ENCODE measurements at regions not wholly inside any gene's neighbourhood (a gene's known extent, or its start where the extent isn't known, plus 50 kb on each side); places are given as distances from the start of the nearest gene placed in this dataset.

DNA sequence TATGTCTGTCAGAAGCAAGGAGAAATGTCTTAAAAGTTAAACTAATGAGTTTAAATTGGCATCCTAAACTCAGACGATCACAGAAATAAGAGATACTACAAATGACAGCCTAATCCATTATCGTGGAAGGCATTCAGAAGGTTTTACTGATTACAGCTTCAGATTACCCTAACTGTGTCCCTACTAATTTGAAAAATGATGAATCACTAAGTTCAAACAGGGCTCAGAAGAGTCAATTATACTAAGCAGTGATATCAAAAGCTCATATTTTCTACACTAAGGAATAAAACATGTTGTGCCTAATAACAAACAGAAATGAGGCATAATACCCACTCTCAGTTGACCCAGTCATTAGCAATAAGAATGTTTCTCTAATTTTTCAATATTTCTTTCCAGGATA is 152.0 kb upstream of the NRBF2 start:
- TF ChIP-seq TEAD4 (IDR thresholded peaks at IDR 0.05) = no peak
- TF ChIP-seq NFIC (IDR thresholded peaks at IDR 0.05) = no peak
- TF ChIP-seq YY1 (IDR thresholded peaks at IDR 0.05; ENCODE audit: low read depth) = no peak
- no peak for TF ChIP-seq EP300 (IDR thresholded peaks at IDR 0.05; ENCODE audit: borderline replicate concordance)
- TF ChIP-seq RAD21 (IDR thresholded peaks at IDR 0.05; ENCODE audit: low read depth) = no peak
- TF ChIP-seq TAF1 (IDR thresholded peaks at IDR 0.05; ENCODE audit: low read depth) = no peak
- no peak for TF ChIP-seq CEBPB (IDR thresholded peaks at IDR 0.05)
- no peak for TF ChIP-seq CREB1 (IDR thresholded peaks at IDR 0.05; ENCODE audit: low read depth)
- TF ChIP-seq, protein P1, sequence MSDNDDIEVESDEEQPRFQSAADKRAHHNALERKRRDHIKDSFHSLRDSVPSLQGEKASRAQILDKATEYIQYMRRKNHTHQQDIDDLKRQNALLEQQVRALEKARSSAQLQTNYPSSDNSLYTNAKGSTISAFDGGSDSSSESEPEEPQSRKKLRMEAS (IDR thresholded peaks at IDR 0.05) = no peak
- TF ChIP-seq, protein P2, sequence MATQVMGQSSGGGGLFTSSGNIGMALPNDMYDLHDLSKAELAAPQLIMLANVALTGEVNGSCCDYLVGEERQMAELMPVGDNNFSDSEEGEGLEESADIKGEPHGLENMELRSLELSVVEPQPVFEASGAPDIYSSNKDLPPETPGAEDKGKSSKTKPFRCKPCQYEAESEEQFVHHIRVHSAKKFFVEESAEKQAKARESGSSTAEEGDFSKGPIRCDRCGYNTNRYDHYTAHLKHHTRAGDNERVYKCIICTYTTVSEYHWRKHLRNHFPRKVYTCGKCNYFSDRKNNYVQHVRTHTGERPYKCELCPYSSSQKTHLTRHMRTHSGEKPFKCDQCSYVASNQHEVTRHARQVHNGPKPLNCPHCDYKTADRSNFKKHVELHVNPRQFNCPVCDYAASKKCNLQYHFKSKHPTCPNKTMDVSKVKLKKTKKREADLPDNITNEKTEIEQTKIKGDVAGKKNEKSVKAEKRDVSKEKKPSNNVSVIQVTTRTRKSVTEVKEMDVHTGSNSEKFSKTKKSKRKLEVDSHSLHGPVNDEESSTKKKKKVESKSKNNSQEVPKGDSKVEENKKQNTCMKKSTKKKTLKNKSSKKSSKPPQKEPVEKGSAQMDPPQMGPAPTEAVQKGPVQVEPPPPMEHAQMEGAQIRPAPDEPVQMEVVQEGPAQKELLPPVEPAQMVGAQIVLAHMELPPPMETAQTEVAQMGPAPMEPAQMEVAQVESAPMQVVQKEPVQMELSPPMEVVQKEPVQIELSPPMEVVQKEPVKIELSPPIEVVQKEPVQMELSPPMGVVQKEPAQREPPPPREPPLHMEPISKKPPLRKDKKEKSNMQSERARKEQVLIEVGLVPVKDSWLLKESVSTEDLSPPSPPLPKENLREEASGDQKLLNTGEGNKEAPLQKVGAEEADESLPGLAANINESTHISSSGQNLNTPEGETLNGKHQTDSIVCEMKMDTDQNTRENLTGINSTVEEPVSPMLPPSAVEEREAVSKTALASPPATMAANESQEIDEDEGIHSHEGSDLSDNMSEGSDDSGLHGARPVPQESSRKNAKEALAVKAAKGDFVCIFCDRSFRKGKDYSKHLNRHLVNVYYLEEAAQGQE (IDR thresholded peaks at IDR 0.05; ENCODE audit: low read depth) = no peak
- TF ChIP-seq EGR1 (IDR thresholded peaks at IDR 0.05) = no peak
